GM12878 (cell line): ENCODE measurements at regions not wholly inside any gene's neighbourhood (a gene's known extent, or its start where the extent isn't known, plus 50 kb on each side); places are given as distances from the start of the nearest gene placed in this dataset.

Experiments used
- ATAC-seq: fragments of 200-7000 bp; cut with Tn5 transposase; 3 replicates; pipeline ENCODE4 v1.9.1; 2020; ENCODE audit warnings: mild to moderate bottlenecking, moderate library complexity
- BruUV-seq: library from RNA; stranded (reverse); fragments of 400-500 nt; replicated peaks from 2 replicates; lab custom pipeline; 2021; lab: Mats Ljungman, UMichigan
- CTCF ChIA-PET: fragments of 300-600 bp; sonication (Branson Sonifier 250); formaldehyde crosslinking; extraction: SDS; loops from one replicate; lab custom pipeline; 2021; ENCODE audit warnings: inconsistent platforms; lab: Yijun Ruan, JAX
- POLR2A ChIA-PET: fragments of 350-600 bp; formaldehyde crosslinking; extraction: SDS; loops from one replicate; lab custom pipeline; 2021; ENCODE audit warnings: inconsistent platforms; lab: Charles Lee
- RAD21 ChIA-PET: fragments of 300-600 bp; sonication (Branson Sonifier 250); formaldehyde crosslinking; loops from one replicate; lab custom pipeline; 2023; ENCODE audit warnings: antibody characterized with exemption; ENCODE audit not compliant: unreplicated experiment; lab: Charles Lee
- SMC1A ChIA-PET: fragments of 300-600 bp; sonication (Branson Sonifier 250); formaldehyde crosslinking; loops from one replicate; lab custom pipeline; 2023; ENCODE audit not compliant: unreplicated experiment, uncharacterized antibody; lab: Charles Lee
- DNase-seq: peaks from one replicate; pipeline ENCODE4 v3.0.0-alpha.2; 2011; ENCODE audit warnings: low read depth, low spot score
- FAIRE-seq: peaks from 3 replicates; lab custom pipeline; 2011; peaks lifted over from hg19 to GRCh38; lab: Jason Lieb, UNC
- H2AFZ ChIP-seq: 2 replicates; pipeline ENCODE4 v1.6.0; 2011; ENCODE audit warnings: low read depth, low read length, control low read depth; ENCODE audit not compliant: control insufficient read depth
- H3K27ac ChIP-seq: 2 replicates; pipeline ENCODE4 v1.5.1; 2011; ENCODE audit warnings: control low read depth; ENCODE audit not compliant: control insufficient read depth, insufficient read depth
- H3K27me3 ChIP-seq, 2 experiments: replicated peaks in 1 of 2; 2 replicates each; pipeline versions ENCODE4 v1.6.0 to v1.6.1; 2011; ENCODE audit warnings: low read length in 1 of 2; ENCODE audit not compliant: control insufficient read depth in 2 of 2, insufficient read depth in 2 of 2
- H3K36me3 ChIP-seq, 2 experiments: 2 replicates each; pipeline ENCODE4 v1.5.1; 2011; ENCODE audit warnings: low read length in 1 of 2; ENCODE audit not compliant: control insufficient read depth in 2 of 2, insufficient read depth in 2 of 2
- H3K4me1 ChIP-seq: 2 replicates; pipeline ENCODE4 v1.6.1; 2011; ENCODE audit warnings: mild to moderate bottlenecking, low read length, moderate library complexity, mixed read lengths; ENCODE audit not compliant: control insufficient read depth, insufficient read depth
- H3K4me2 ChIP-seq: 2 replicates; pipeline ENCODE4 v1.6.0; 2011; ENCODE audit warnings: control low read depth; ENCODE audit not compliant: control insufficient read depth, insufficient read depth
- H3K4me3 ChIP-seq: fragments of 200-600 bp; sonication (generic); 2 replicates; pipeline ENCODE4 v1.5.1; 2016
- H3K79me2 ChIP-seq: 2 replicates; pipeline ENCODE4 v1.6.0; 2011; ENCODE audit warnings: low read length; ENCODE audit not compliant: control insufficient read depth, insufficient read depth
- H3K9ac ChIP-seq: 2 replicates; pipeline ENCODE4 v1.8.0; 2011; ENCODE audit warnings: low read length, control low read depth, mixed read lengths; ENCODE audit not compliant: control insufficient read depth, insufficient read depth
- H3K9me3 ChIP-seq: replicated peaks from 3 replicates; pipeline ENCODE4 v1.5.1; 2011; ENCODE audit warnings: mild to moderate bottlenecking, low read length; ENCODE audit not compliant: control insufficient read depth, insufficient read depth
- H4K20me1 ChIP-seq: 2 replicates; pipeline ENCODE4 v1.6.0; 2011; ENCODE audit not compliant: control insufficient read depth, insufficient read depth
- ATF7 ChIP-seq: fragments of 450-650 bp; IDR thresholded peaks from 2 replicates; pipeline ENCODE4 v1.6.1; 2016; ENCODE audit warnings: low read depth, mild to moderate bottlenecking
- BACH1 ChIP-seq: fragments of 450-650 bp; IDR thresholded peaks from 2 replicates; pipeline ENCODE4 v1.6.1; 2017; ENCODE audit warnings: mild to moderate bottlenecking, borderline replicate concordance
- BCL11A ChIP-seq: IDR thresholded peaks from 2 replicates; pipeline ENCODE4 v1.6.1; 2011; ENCODE audit warnings: low read depth, low read length
- BHLHE40 ChIP-seq, 2 experiments: fragments of 450-650 bp in 1 of 2; IDR thresholded peaks; 2 replicates each; pipeline ENCODE4 v1.6.1; 2011 to 2017; ENCODE audit warnings: low read depth in 2 of 2, borderline replicate concordance in 1 of 2, improper control_type of control experiment in 1 of 2, low read length in 1 of 2, mild to moderate bottlenecking in 1 of 2
- IKZF2 ChIP-seq, 2 experiments: fragments of 450-650 bp; IDR thresholded peaks; 2 replicates each; pipeline ENCODE4 v1.6.1; 2017; ENCODE audit warnings: mild to moderate bottlenecking in 2 of 2, moderate library complexity in 2 of 2
- JUND ChIP-seq: IDR thresholded peaks from 2 replicates; pipeline ENCODE4 v1.6.1; 2012; ENCODE audit warnings: low read depth, mild to moderate bottlenecking, low read length, improper control_type of control experiment, moderate library complexity
- LARP7 ChIP-seq: fragments of 450-650 bp; IDR thresholded peaks from 2 replicates; pipeline ENCODE4 v1.6.1; 2017; ENCODE audit warnings: mild to moderate bottlenecking
- MTA2 ChIP-seq: fragments of 450-650 bp; IDR thresholded peaks from 2 replicates; pipeline ENCODE4 v1.6.1; 2016; ENCODE audit warnings: low read depth, mild to moderate bottlenecking, moderate library complexity
- MYB ChIP-seq: fragments of 150-350 bp; IDR thresholded peaks from 2 replicates; pipeline ENCODE4 v1.6.1; 2014; ENCODE audit warnings: mild to moderate bottlenecking, low read depth, low read length, borderline replicate concordance
- NBN ChIP-seq: fragments of 450-650 bp; IDR thresholded peaks from 2 replicates; pipeline ENCODE4 v1.6.1; 2016
- NR2C2 ChIP-seq: IDR thresholded peaks from 2 replicates; pipeline ENCODE4 v1.6.1; 2011; ENCODE audit warnings: borderline replicate concordance, low read depth; ENCODE audit not compliant: control insufficient read depth, insufficient read length
- PAX5 ChIP-seq: IDR thresholded peaks from 2 replicates; pipeline ENCODE4 v1.6.1; 2011; ENCODE audit warnings: low read depth, low read length, borderline replicate concordance
- RUNX3 ChIP-seq: IDR thresholded peaks from 2 replicates; pipeline ENCODE4 v1.6.1; 2012; ENCODE audit warnings: low read length, inconsistent platforms
- SPI1 ChIP-seq: IDR thresholded peaks from 2 replicates; pipeline ENCODE4 v1.6.1; 2011; ENCODE audit warnings: low read depth, mild to moderate bottlenecking, low read length, moderate library complexity, borderline replicate concordance; ENCODE audit not compliant: insufficient read depth
- ZSCAN29 ChIP-seq: fragments of 450-650 bp; IDR thresholded peaks from 2 replicates; pipeline ENCODE4 v1.6.1; 2017; ENCODE audit warnings: mild to moderate bottlenecking, moderate library complexity
- WGBS: methylation state at CpG from one replicate; pipeline ENCODE4 v1.1.6; 2016; ENCODE audit warnings: low lambda C conversion rate; ENCODE audit not compliant: insufficient replicate concordance, insufficient coverage; ENCODE audit errors: missing lambda C conversion rate; 5-methylcytosine and 5-hydroxymethylcytosine counted together
- in situ Hi-C: fragments of 300-500 bp; cut with MboI; formaldehyde crosslinking; loops from 9 replicates; pipeline ENCODE4 v1.14.3; 2018; ENCODE audit warnings: mixed read lengths
- intact Hi-C: fragments of 100-400 bp; cut with micrococcal nuclease; formaldehyde crosslinking; loops from one replicate; pipeline ENCODE4 v1.14.2; 2022; ENCODE audit not compliant: unreplicated experiment
- TF ChIP-seq, protein P1 (sequence below): fragments of 450-650 bp; IDR thresholded peaks from 2 replicates; pipeline ENCODE4 v1.6.1; 2017; ENCODE audit warnings: mild to moderate bottlenecking, low read depth, inconsistent platforms; ENCODE audit not compliant: poor library complexity, severe bottlenecking
- TF ChIP-seq, protein P2 (sequence below): fragments of 450-650 bp; formaldehyde crosslinking; IDR thresholded peaks from 2 replicates; pipeline ENCODE4 v1.4.0; 2022; ENCODE audit warnings: mild to moderate bottlenecking, moderate library complexity
- TF ChIP-seq, protein P3 (sequence below): IDR thresholded peaks from 2 replicates; pipeline ENCODE4 v1.6.1; 2011; ENCODE audit warnings: low read depth, low read length, improper control_type of control experiment, borderline replicate concordance
- TF ChIP-seq, protein P4 (sequence below): fragments of 450-650 bp; IDR thresholded peaks from 2 replicates; pipeline ENCODE4 v1.6.1; 2016; ENCODE audit warnings: mild to moderate bottlenecking

DNA sequence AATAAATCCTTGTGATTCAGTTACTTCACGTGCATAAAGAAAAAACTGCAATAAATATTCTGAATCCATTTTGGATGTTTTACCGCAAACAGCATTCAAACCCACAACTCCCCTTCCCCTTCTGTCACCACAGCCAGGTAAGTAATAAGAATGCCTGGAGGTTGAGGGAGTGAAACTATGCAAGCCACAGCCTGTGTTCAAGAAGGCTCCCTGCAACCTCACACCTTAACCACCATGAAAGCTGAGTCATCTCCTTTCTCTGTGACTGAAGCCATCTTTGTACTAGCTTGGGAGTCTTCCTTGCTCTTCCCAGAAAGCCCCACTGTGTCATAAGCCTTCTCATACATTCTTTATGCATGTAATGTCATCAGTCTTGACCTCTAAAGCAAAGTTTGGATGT is 297.0 kb upstream of the PUDP start:
- no TSS peak for BruUV-seq
- peak; percentile 31 for FAIRE-seq
- intact Hi-C loops = no loop called here
- TF ChIP-seq, protein P1, sequence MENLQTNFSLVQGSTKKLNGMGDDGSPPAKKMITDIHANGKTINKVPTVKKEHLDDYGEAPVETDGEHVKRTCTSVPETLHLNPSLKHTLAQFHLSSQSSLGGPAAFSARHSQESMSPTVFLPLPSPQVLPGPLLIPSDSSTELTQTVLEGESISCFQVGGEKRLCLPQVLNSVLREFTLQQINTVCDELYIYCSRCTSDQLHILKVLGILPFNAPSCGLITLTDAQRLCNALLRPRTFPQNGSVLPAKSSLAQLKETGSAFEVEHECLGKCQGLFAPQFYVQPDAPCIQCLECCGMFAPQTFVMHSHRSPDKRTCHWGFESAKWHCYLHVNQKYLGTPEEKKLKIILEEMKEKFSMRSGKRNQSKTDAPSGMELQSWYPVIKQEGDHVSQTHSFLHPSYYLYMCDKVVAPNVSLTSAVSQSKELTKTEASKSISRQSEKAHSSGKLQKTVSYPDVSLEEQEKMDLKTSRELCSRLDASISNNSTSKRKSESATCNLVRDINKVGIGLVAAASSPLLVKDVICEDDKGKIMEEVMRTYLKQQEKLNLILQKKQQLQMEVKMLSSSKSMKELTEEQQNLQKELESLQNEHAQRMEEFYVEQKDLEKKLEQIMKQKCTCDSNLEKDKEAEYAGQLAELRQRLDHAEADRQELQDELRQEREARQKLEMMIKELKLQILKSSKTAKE = peak; percentile 22
- TF ChIP-seq, protein P2, sequence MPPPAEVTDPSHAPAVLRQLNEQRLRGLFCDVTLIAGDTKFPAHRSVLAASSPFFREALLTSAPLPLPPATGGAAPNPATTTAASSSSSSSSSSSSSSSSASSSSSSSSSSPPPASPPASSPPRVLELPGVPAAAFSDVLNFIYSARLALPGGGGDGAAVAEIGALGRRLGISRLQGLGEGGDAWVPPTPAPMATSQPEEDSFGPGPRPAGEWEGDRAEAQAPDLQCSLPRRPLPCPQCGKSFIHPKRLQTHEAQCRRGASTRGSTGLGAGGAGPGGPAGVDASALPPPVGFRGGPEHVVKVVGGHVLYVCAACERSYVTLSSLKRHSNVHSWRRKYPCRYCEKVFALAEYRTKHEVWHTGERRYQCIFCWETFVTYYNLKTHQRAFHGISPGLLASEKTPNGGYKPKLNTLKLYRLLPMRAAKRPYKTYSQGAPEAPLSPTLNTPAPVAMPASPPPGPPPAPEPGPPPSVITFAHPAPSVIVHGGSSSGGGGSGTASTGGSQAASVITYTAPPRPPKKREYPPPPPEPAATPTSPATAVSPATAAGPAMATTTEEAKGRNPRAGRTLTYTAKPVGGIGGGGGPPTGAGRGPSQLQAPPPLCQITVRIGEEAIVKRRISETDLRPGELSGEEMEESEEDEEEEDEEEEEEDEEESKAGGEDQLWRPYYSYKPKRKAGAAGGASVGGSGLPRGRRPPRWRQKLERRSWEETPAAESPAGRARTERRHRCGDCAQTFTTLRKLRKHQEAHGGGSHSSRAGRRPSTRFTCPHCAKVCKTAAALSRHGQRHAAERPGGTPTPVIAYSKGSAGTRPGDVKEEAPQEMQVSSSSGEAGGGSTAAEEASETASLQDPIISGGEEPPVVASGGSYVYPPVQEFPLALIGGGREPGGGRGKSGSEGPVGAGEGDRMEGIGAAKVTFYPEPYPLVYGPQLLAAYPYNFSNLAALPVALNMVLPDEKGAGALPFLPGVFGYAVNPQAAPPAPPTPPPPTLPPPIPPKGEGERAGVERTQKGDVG (CRISPR knock-in tag) = no peak
- TF ChIP-seq ATF7 (peak; percentile 68), NR2C2 (no peak), NBN (peak; percentile 40; the same call in 1 of the 2 replicates), PAX5 (peak; percentile 21; the same call in 1 of the 2 replicates), BACH1 (peak; percentile 82; the same call in 1 of the 2 replicates), MTA2 (peak; percentile 83), BHLHE40 (IDR thresholded peaks at IDR 0.05; ENCODE audit: borderline replicate concordance in 1 of 2, low read depth in 2 of 2, low read length in 1 of 2) (peak; percentile 50 to 80; a peak in 3 of 4 replicates), SPI1 (peak; percentile 14; the same call in 1 of the 2 replicates), RUNX3 (peak; percentile 83), LARP7 (no peak), ZSCAN29 (no peak), JUND (peak; percentile 11; the same call in 1 of the 2 replicates), MYB (no peak), BCL11A (peak; percentile 37; the same call in 1 of the 2 replicates), IKZF2 (IDR thresholded peaks at IDR 0.05) (peak; percentile 90 to 92)
- TF ChIP-seq, protein P3, sequence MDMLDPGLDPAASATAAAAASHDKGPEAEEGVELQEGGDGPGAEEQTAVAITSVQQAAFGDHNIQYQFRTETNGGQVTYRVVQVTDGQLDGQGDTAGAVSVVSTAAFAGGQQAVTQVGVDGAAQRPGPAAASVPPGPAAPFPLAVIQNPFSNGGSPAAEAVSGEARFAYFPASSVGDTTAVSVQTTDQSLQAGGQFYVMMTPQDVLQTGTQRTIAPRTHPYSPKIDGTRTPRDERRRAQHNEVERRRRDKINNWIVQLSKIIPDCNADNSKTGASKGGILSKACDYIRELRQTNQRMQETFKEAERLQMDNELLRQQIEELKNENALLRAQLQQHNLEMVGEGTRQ = no peak
- TF ChIP-seq, protein P4, sequence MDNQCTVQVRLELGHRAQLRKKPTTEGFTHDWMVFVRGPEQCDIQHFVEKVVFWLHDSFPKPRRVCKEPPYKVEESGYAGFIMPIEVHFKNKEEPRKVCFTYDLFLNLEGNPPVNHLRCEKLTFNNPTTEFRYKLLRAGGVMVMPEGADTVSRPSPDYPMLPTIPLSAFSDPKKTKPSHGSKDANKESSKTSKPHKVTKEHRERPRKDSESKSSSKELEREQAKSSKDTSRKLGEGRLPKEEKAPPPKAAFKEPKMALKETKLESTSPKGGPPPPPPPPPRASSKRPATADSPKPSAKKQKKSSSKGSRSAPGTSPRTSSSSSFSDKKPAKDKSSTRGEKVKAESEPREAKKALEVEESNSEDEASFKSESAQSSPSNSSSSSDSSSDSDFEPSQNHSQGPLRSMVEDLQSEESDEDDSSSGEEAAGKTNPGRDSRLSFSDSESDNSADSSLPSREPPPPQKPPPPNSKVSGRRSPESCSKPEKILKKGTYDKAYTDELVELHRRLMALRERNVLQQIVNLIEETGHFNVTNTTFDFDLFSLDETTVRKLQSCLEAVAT = peak; percentile 78

More for the DNA sequence above, 297.0 kb upstream of the PUDP start:
- Histone ChIP-seq H4K20me1 (no peaks in the 10 kb centered on the region), H3K9me3 (no peaks in the 10 kb centered on the region; the same call in 2 of the 3 replicates), H3K4me1 (no peaks in the 10 kb centered on the region), H3K4me2 (no peak overlapping the region), H3K27me3 (no peaks in the 10 kb centered on the region), H3K4me3 (no peak overlapping the region), H2AFZ (no peak overlapping the region), H3K9ac (no peak overlapping the region), H3K79me2 (no peaks in the 10 kb centered on the region), H3K27ac (no peak overlapping the region), H3K36me3 (no peaks in the 10 kb centered on the region)
- SMC1A ChIA-PET = no interaction called here
- peak; percentile 8 for DNase-seq
- POLR2A ChIA-PET = no interaction called here
- in situ Hi-C loops = no loop called here
- WGBS = 41% methylated on average over 2 of the region's 2 CpGs
- RAD21 ChIA-PET = no interaction called here
- CTCF ChIA-PET = no interaction called here
- peak; percentile 99 for ATAC-seq
